Activated T-cell treated with anti-CD3 and anti-CD28 coated beads, Interleukin-2, amount 50 U/mL, for 4 hours (primary cell): ENCODE measurements at regions not wholly inside any gene's neighbourhood (a gene's known extent, or its start where the extent isn't known, plus 50 kb on each side); places are given as distances from the start of the nearest gene placed in this dataset.
"Not testable (repeated sequence)": the region's sequence is repeated elsewhere in the genome, so short reads cannot be mapped to it uniquely, and the experiment has no call there.

ENCODE experiments used
- ATAC-seq, 2 donors: fragments of 200-7000 bp; cut with Tn5 transposase; one replicate each; pipeline ENCODE4 v1.10.0; 2021
- DNase-seq: peaks from one replicate; pipeline ENCODE4 v3.0.0-alpha.2; 2020
- H3K27me3 Mint-ChIP-seq: one replicate; pipeline ENCODE4 v1.8.0; 2021; ENCODE audit warnings: low read depth, mixed read lengths
- H3K36me3 Mint-ChIP-seq: one replicate; pipeline ENCODE4 v1.8.0; 2022; ENCODE audit warnings: mixed read lengths; ENCODE audit not compliant: insufficient read depth
- H3K4me1 Mint-ChIP-seq: one replicate; pipeline ENCODE4 v1.8.0; 2021; ENCODE audit warnings: low read depth, mixed read lengths
- H3K4me3 Mint-ChIP-seq: one replicate; pipeline ENCODE4 v1.8.0; 2021; ENCODE audit warnings: mild to moderate bottlenecking, moderate library complexity, mixed read lengths
- H3K9me3 Mint-ChIP-seq: one replicate; pipeline ENCODE4 v1.8.0; 2021; ENCODE audit warnings: mixed read lengths

- no peaks in the 10 kb centered on the region for H3K36me3 Mint-ChIP-seq
- no peak overlapping the region for H3K4me3 Mint-ChIP-seq
- peaks cover 2% of the 10 kb centered on the region for H3K4me1 Mint-ChIP-seq
- H3K9me3 Mint-ChIP-seq: no peaks in the 10 kb centered on the region
- H3K27me3 Mint-ChIP-seq: no peaks in the 10 kb centered on the region
- ATAC-seq (no peak), DNase-seq (no peak)
Observed at GRCh38 chr17:13837417-13837816, 231.9 kb upstream of the COX10 start.

- no peaks in the 10 kb centered on the region for H3K9me3 Mint-ChIP-seq
- H3K36me3 Mint-ChIP-seq: no peaks in the 10 kb centered on the region
- no peaks in the 10 kb centered on the region for H3K27me3 Mint-ChIP-seq
- no peak overlapping the region for H3K4me3 Mint-ChIP-seq
- DNase-seq (no peak), ATAC-seq (no peak)
- H3K4me1 Mint-ChIP-seq: peaks cover 2% of the 10 kb centered on the region
Observed at GRCh38 chr17:13840254-13840653, 229.1 kb upstream of the COX10 start.

GRCh38 chr17:13843862-13844635, 225.3 kb upstream of the COX10 start:
- no peak overlapping the region for H3K4me3 Mint-ChIP-seq
- peaks cover 5% of the 10 kb centered on the region for H3K9me3 Mint-ChIP-seq
- peaks cover 2% of the 10 kb centered on the region for H3K4me1 Mint-ChIP-seq
- peaks cover 3% of the 10 kb centered on the region for H3K36me3 Mint-ChIP-seq
- no peak for ATAC-seq
- no peaks in the 10 kb centered on the region for H3K27me3 Mint-ChIP-seq
- DNase-seq: no peak

- no peak for DNase-seq
- Mint-ChIP-seq H3K9me3 (peaks cover 9% of the 10 kb centered on the region), H3K27me3 (no peaks in the 10 kb centered on the region), H3K4me3 (no peak overlapping the region), H3K4me1 (no peaks in the 10 kb centered on the region), H3K36me3 (peaks cover 3% of the 10 kb centered on the region)
- no peak for ATAC-seq
Observed at GRCh38 chr17:13851889-13852288, 217.4 kb upstream of the COX10 start.

GRCh38 chr17:13855730-13856129, 213.6 kb upstream of the COX10 start:
- H3K4me3 Mint-ChIP-seq, DNase-seq, ATAC-seq, H3K36me3 Mint-ChIP-seq, H3K4me1 Mint-ChIP-seq, H3K27me3 Mint-ChIP-seq: not testable (repeated sequence)
- peaks cover 15% of the 10 kb centered on the region for H3K9me3 Mint-ChIP-seq

- H3K36me3 Mint-ChIP-seq: peaks cover 2% of the 10 kb centered on the region
- ATAC-seq (no peak), DNase-seq (no peak)
- H3K4me1 Mint-ChIP-seq: no peaks in the 10 kb centered on the region
- no peak overlapping the region for H3K4me3 Mint-ChIP-seq
- no peaks in the 10 kb centered on the region for H3K27me3 Mint-ChIP-seq
- H3K9me3 Mint-ChIP-seq: peaks cover 11% of the 10 kb centered on the region
Observed at GRCh38 chr17:13862346-13862745, 207.0 kb upstream of the COX10 start.

- no peak for ATAC-seq
- H3K27me3 Mint-ChIP-seq: no peaks in the 10 kb centered on the region
- no peak for DNase-seq
- H3K4me1 Mint-ChIP-seq: no peaks in the 10 kb centered on the region
- peaks cover 2% of the 10 kb centered on the region for H3K36me3 Mint-ChIP-seq
- H3K4me3 Mint-ChIP-seq: no peak overlapping the region
- peaks cover 2% of the 10 kb centered on the region for H3K9me3 Mint-ChIP-seq
Observed at GRCh38 chr17:13863436-13863835, 205.9 kb upstream of the COX10 start.

- H3K4me3 Mint-ChIP-seq: no peak overlapping the region
- ATAC-seq: no peak
- no peak for DNase-seq
- no peaks in the 10 kb centered on the region for H3K4me1 Mint-ChIP-seq
- peaks cover 2% of the 10 kb centered on the region for H3K36me3 Mint-ChIP-seq
- peaks cover 2% of the 10 kb centered on the region for H3K9me3 Mint-ChIP-seq
- H3K27me3 Mint-ChIP-seq: no peaks in the 10 kb centered on the region
Observed at GRCh38 chr17:13864521-13864920, 204.8 kb upstream of the COX10 start.

- no peak overlapping the region for H3K4me3 Mint-ChIP-seq
- no peak for DNase-seq
- peaks cover 2% of the 10 kb centered on the region for H3K9me3 Mint-ChIP-seq
Observed at GRCh38 chr17:13865650-13866049, 203.7 kb upstream of the COX10 start.

GRCh38 chr17:13869331-13869940, 199.9 kb upstream of the COX10 start:
- no peak for ATAC-seq
- no peak overlapping the region for H3K4me3 Mint-ChIP-seq

More at GRCh38 chr17:13865650-13866049, 203.7 kb upstream of the COX10 start:
- Mint-ChIP-seq H3K27me3 (no peaks in the 10 kb centered on the region), H3K4me1 (no peaks in the 10 kb centered on the region), H3K36me3 (peaks cover 2% of the 10 kb centered on the region)
- no peak for ATAC-seq

GRCh38 chr17:13871261-13871660, 198.0 kb upstream of the COX10 start:
- Mint-ChIP-seq H3K4me1 (no peaks in the 10 kb centered on the region), H3K9me3 (peaks cover 3% of the 10 kb centered on the region), H3K36me3 (peaks cover 2% of the 10 kb centered on the region), H3K4me3 (no peak overlapping the region), H3K27me3 (no peaks in the 10 kb centered on the region)
- no peak for ATAC-seq
- DNase-seq: no peak

More at GRCh38 chr17:13869331-13869940, 199.9 kb upstream of the COX10 start:
- H3K4me1 Mint-ChIP-seq: no peaks in the 10 kb centered on the region
- H3K27me3 Mint-ChIP-seq: no peaks in the 10 kb centered on the region
- peaks cover 3% of the 10 kb centered on the region for H3K9me3 Mint-ChIP-seq
- no peak for DNase-seq
- peaks cover 2% of the 10 kb centered on the region for H3K36me3 Mint-ChIP-seq

GRCh38 chr17:13874134-13874533, 195.2 kb upstream of the COX10 start:
- no peaks in the 10 kb centered on the region for H3K27me3 Mint-ChIP-seq
- no peak for DNase-seq
- H3K4me1 Mint-ChIP-seq: no peaks in the 10 kb centered on the region
- peaks cover 4% of the 10 kb centered on the region for H3K36me3 Mint-ChIP-seq
- no peak for ATAC-seq
- no peak overlapping the region for H3K4me3 Mint-ChIP-seq
- H3K9me3 Mint-ChIP-seq: peaks cover 3% of the 10 kb centered on the region

- H3K4me3 Mint-ChIP-seq: no peak overlapping the region
- H3K9me3 Mint-ChIP-seq: peaks cover 3% of the 10 kb centered on the region
- DNase-seq: no peak
- no peaks in the 10 kb centered on the region for H3K27me3 Mint-ChIP-seq
- H3K4me1 Mint-ChIP-seq: no peaks in the 10 kb centered on the region
- peaks cover 4% of the 10 kb centered on the region for H3K36me3 Mint-ChIP-seq
- ATAC-seq: no peak
Observed at GRCh38 chr17:13874817-13875216, 194.5 kb upstream of the COX10 start.

- Mint-ChIP-seq H3K27me3 (no peaks in the 10 kb centered on the region), H3K4me3 (no peak overlapping the region), H3K9me3 (peaks cover 4% of the 10 kb centered on the region), H3K4me1 (no peaks in the 10 kb centered on the region), H3K36me3 (peaks cover 2% of the 10 kb centered on the region)
- DNase-seq: no peak
- no peak for ATAC-seq
Observed at GRCh38 chr17:13879961-13880466, 189.3 kb upstream of the COX10 start.

GRCh38 chr17:13883659-13884058, 185.6 kb upstream of the COX10 start:
- DNase-seq: no peak
- no peaks in the 10 kb centered on the region for H3K4me1 Mint-ChIP-seq
- H3K4me3 Mint-ChIP-seq: no peak overlapping the region
- no peak for ATAC-seq
- H3K9me3 Mint-ChIP-seq: peaks cover 4% of the 10 kb centered on the region
- no peaks in the 10 kb centered on the region for H3K36me3 Mint-ChIP-seq
- H3K27me3 Mint-ChIP-seq: no peaks in the 10 kb centered on the region
